Neural progenitor cell (in vitro differentiated cells): ENCODE measurements at regions not wholly inside any gene's neighbourhood (a gene's known extent, or its start where the extent isn't known, plus 50 kb on each side); places are given as distances from the start of the nearest gene placed in this dataset.
"Not testable (repeated sequence)": the region's sequence is repeated elsewhere in the genome, so short reads cannot be mapped to it uniquely, and the experiment has no call there.

Experiments
- DNase-seq: peaks from one replicate; pipeline ENCODE4 v3.0.0-alpha.2; 2016; ENCODE audit warnings: low spot score
- H2AFZ ChIP-seq: fragments of 200-600 bp; sonication (generic); replicated peaks from 2 replicates; pipeline ENCODE4 v1.6.1; 2016; ENCODE audit warnings: antibody characterized with exemption
- H3F3A ChIP-seq: fragments of 200-600 bp; sonication (generic); 2 replicates; pipeline ENCODE4 v1.6.1; 2016; ENCODE audit warnings: antibody characterized with exemption, low read depth
- H3K27ac ChIP-seq: fragments of 200-600 bp; sonication (generic); 2 replicates; pipeline ENCODE4 v1.5.1; 2016; ENCODE audit warnings: mild to moderate bottlenecking
- H3K27me3 ChIP-seq: fragments of 200-600 bp; sonication (generic); 2 replicates; pipeline ENCODE4 v1.6.1; 2016; ENCODE audit warnings: mild to moderate bottlenecking, moderate library complexity
- H3K36me3 ChIP-seq: fragments of 200-600 bp; sonication (generic); 2 replicates; pipeline ENCODE4 v1.5.1; 2016
- H3K4me1 ChIP-seq: fragments of 200-600 bp; sonication (generic); 2 replicates; pipeline ENCODE4 v1.6.1; 2016; ENCODE audit warnings: mixed run types
- H3K4me2 ChIP-seq: fragments of 200-600 bp; sonication (generic); 2 replicates; pipeline ENCODE4 v1.6.1; 2016
- H3K4me3 ChIP-seq: fragments of 200-600 bp; sonication (generic); 2 replicates; pipeline ENCODE4 v1.5.1; 2016
- H3K79me2 ChIP-seq: fragments of 200-600 bp; sonication (generic); 2 replicates; pipeline ENCODE4 v1.6.1; 2016; ENCODE audit warnings: low read depth
- H3K9ac ChIP-seq: fragments of 200-600 bp; sonication (generic); 2 replicates; pipeline ENCODE4 v1.6.1; 2016
- H3K9me3 ChIP-seq: fragments of 200-600 bp; sonication (generic); 2 replicates; pipeline ENCODE4 v1.5.1; 2016; ENCODE audit warnings: low read depth
- H4K20me1 ChIP-seq: fragments of 200-600 bp; sonication (generic); 2 replicates; pipeline ENCODE4 v1.6.1; 2016; ENCODE audit warnings: low read depth
- H3K27ac Mint-ChIP-seq: 3 replicates; pipeline ENCODE4 v1.8.0; 2021; ENCODE audit warnings: mixed read lengths
- H3K27me3 Mint-ChIP-seq: 2 replicates; pipeline ENCODE4 v1.8.0; 2022; ENCODE audit warnings: low read depth, mild to moderate bottlenecking, inconsistent platforms, moderate library complexity, mixed read lengths; ENCODE audit not compliant: insufficient read depth
- H3K36me3 Mint-ChIP-seq: 3 replicates; pipeline ENCODE4 v1.8.0; 2021; ENCODE audit warnings: mixed read lengths
- H3K4me1 Mint-ChIP-seq: 3 replicates; pipeline ENCODE4 v1.8.0; 2021; ENCODE audit warnings: mixed read lengths
- H3K4me3 Mint-ChIP-seq: 3 replicates; pipeline ENCODE4 v1.8.0; 2021; ENCODE audit warnings: mild to moderate bottlenecking, moderate library complexity, mixed read lengths
- H3K9me3 Mint-ChIP-seq: 3 replicates; pipeline ENCODE4 v1.8.0; 2020; ENCODE audit warnings: mixed read lengths
- CTCF ChIP-seq: fragments of 200-600 bp; sonication (generic); IDR thresholded peaks from 2 replicates; pipeline ENCODE4 v1.5.1; 2017; ENCODE audit warnings: antibody characterized with exemption, mild to moderate bottlenecking
- EZH2 ChIP-seq: fragments of 200-600 bp; sonication (generic); IDR thresholded peaks from 2 replicates; pipeline ENCODE4 v1.6.1; 2017; ENCODE audit warnings: antibody characterized with exemption, mild to moderate bottlenecking, moderate library complexity
- EZH2phosphoT487 ChIP-seq: fragments of 200-600 bp; sonication (generic); IDR thresholded peaks from 2 replicates; pipeline ENCODE4 v1.6.1; 2017; ENCODE audit warnings: antibody characterized with exemption

- H3K36me3 Mint-ChIP-seq, H3F3A ChIP-seq, H3K4me1 Mint-ChIP-seq, H3K27me3 Mint-ChIP-seq, H4K20me1 ChIP-seq, H3K4me1 ChIP-seq, H2AFZ ChIP-seq, H3K4me3 Mint-ChIP-seq, H3K4me2 ChIP-seq, H3K27ac Mint-ChIP-seq, H3K27me3 ChIP-seq, H3K9ac ChIP-seq, H3K4me3 ChIP-seq, H3K36me3 ChIP-seq, H3K27ac ChIP-seq, H3K79me2 ChIP-seq: not testable (repeated sequence)
- peaks cover 28% of the 10 kb centered on the region for H3K9me3 Mint-ChIP-seq
- DNase-seq = peak; percentile 8
- peaks cover 12% of the 10 kb centered on the region for H3K9me3 ChIP-seq
- TF ChIP-seq CTCF = peak; percentile 29
Measured at GRCh38 chr4:186363038-186363437, 97.0 kb downstream of the F11 start.

- H3K27ac Mint-ChIP-seq = no peak overlapping the region
- TF ChIP-seq EZH2 (no peak), CTCF (no peak), EZH2phosphoT487 (no peak)
Measured at GRCh38 chr4:186360551-186360950, 94.6 kb downstream of the F11 start.

GRCh38 chr4:186351668-186352194 is 85.7 kb downstream of the F11 start:
- no peaks in the 10 kb centered on the region for H3F3A ChIP-seq
- Mint-ChIP-seq H3K4me1 (no peaks in the 10 kb centered on the region), H3K27ac (no peak overlapping the region), H3K27me3 (peaks cover 4% of the 10 kb centered on the region), H3K4me3 (no peak overlapping the region), H3K9me3 (no peaks in the 10 kb centered on the region), H3K36me3 (no peaks in the 10 kb centered on the region)
- no peaks in the 10 kb centered on the region for H3K9me3 ChIP-seq
- no peak overlapping the region for H3K27ac ChIP-seq
- H3K27me3 ChIP-seq = peaks cover 14% of the 10 kb centered on the region
- H3K4me2 ChIP-seq = no peak overlapping the region
- DNase-seq = no peak
- H3K4me3 ChIP-seq = no peak overlapping the region
- H3K9ac ChIP-seq = no peak overlapping the region
- no peak for TF ChIP-seq CTCF
- TF ChIP-seq EZH2 = no peak
- no peak for TF ChIP-seq EZH2phosphoT487
- peaks cover 13% of the 10 kb centered on the region for H3K4me1 ChIP-seq
- no peaks in the 10 kb centered on the region for H4K20me1 ChIP-seq
- H3K79me2 ChIP-seq = no peaks in the 10 kb centered on the region
- H3K36me3 ChIP-seq = no peaks in the 10 kb centered on the region
- H2AFZ ChIP-seq = no peak overlapping the region

More at GRCh38 chr4:186360551-186360950, 94.6 kb downstream of the F11 start:
- no peaks in the 10 kb centered on the region for H3K79me2 ChIP-seq
- H3F3A ChIP-seq = no peaks in the 10 kb centered on the region
- no peak overlapping the region for H2AFZ ChIP-seq
- H3K4me1 ChIP-seq = no peaks in the 10 kb centered on the region
- Mint-ChIP-seq H3K4me1 (no peaks in the 10 kb centered on the region), H3K36me3 (peaks cover 6% of the 10 kb centered on the region), H3K4me3 (no peak overlapping the region), H3K9me3 (peaks cover 24% of the 10 kb centered on the region), H3K27me3 (peaks cover 2% of the 10 kb centered on the region)
- H3K27ac ChIP-seq = no peak overlapping the region
- H3K9me3 ChIP-seq = peaks cover 12% of the 10 kb centered on the region
- H3K4me2 ChIP-seq = no peak overlapping the region
- H3K4me3 ChIP-seq = no peak overlapping the region
- H4K20me1 ChIP-seq = no peaks in the 10 kb centered on the region
- H3K27me3 ChIP-seq = no peaks in the 10 kb centered on the region
- H3K9ac ChIP-seq = no peak overlapping the region
- H3K36me3 ChIP-seq = no peaks in the 10 kb centered on the region
- no peak for DNase-seq
